ENCODE measurements at regions not wholly inside any gene's neighbourhood (a gene's known extent, or its start where the extent isn't known, plus 50 kb on each side); places are given as distances from the start of the nearest gene placed in this dataset.

GRCh38 chr2:3042601-3043585 lies 334.7 kb downstream of the EIPR1 start:
- no peak for DNase-seq (ENCODE audit: low read depth)

GRCh38 chr2:3041841-3042600 lies 335.6 kb downstream of the EIPR1 start:
- no peak overlapping the region for H3K4me3 ChIP-seq (ENCODE audit: low read depth, low read length)
- TF ChIP-seq, protein P1, sequence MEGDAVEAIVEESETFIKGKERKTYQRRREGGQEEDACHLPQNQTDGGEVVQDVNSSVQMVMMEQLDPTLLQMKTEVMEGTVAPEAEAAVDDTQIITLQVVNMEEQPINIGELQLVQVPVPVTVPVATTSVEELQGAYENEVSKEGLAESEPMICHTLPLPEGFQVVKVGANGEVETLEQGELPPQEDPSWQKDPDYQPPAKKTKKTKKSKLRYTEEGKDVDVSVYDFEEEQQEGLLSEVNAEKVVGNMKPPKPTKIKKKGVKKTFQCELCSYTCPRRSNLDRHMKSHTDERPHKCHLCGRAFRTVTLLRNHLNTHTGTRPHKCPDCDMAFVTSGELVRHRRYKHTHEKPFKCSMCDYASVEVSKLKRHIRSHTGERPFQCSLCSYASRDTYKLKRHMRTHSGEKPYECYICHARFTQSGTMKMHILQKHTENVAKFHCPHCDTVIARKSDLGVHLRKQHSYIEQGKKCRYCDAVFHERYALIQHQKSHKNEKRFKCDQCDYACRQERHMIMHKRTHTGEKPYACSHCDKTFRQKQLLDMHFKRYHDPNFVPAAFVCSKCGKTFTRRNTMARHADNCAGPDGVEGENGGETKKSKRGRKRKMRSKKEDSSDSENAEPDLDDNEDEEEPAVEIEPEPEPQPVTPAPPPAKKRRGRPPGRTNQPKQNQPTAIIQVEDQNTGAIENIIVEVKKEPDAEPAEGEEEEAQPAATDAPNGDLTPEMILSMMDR (conservative IDR thresholded peaks at IDR 0.05; ENCODE audit: low read depth, low read length): no peak
- peak; percentile 11 for DNase-seq (ENCODE audit: low read depth)

More at GRCh38 chr2:3042601-3043585, 334.7 kb downstream of the EIPR1 start:
- TF ChIP-seq, protein P1 (conservative IDR thresholded peaks at IDR 0.05; ENCODE audit: low read depth, low read length): no peak
- H3K4me3 ChIP-seq (ENCODE audit: low read depth, low read length): no peak overlapping the region

- no peak for DNase-seq (ENCODE audit: low read depth)
- TF ChIP-seq, protein P1 (conservative IDR thresholded peaks at IDR 0.05; ENCODE audit: low read depth, low read length): no peak
- H3K4me3 ChIP-seq (ENCODE audit: low read depth, low read length): no peak overlapping the region
Observed at GRCh38 chr2:3041246-3041645, 336.4 kb downstream of the EIPR1 start.

DNA sequence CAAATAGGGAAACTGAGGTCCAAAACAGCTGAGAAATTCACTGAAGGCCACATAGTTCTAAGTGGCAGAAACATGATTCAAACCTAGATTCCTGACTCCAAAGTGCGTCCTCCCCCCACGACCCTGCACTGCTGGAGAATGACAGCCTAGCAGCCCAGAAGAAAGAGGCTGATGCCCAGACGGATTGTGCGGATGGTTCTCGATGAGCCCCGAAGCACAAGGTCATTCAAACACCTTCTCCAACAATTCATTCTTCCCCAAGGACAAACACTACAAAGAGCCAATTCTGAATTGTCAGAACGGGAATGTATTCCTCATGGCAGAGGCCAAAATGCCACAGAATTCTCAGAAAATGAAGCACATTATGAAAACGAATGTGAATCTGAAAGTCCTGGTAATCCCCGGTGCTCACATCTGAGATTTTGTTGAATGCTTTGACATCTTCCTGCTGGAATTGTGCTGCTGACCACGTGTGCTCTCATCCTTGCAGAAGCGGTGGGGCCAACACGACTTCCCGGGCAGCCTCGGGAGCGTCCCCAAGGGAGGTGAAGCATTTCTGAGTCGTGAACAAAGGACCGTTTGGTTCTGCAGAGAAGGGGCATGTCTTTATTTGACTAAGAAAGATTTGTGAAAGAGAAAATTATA lies 337.0 kb downstream of the EIPR1 start:
- no peak overlapping the region for H3K4me3 ChIP-seq (ENCODE audit: low read depth, low read length)
- TF ChIP-seq, protein P1 (conservative IDR thresholded peaks at IDR 0.05; ENCODE audit: low read depth, low read length): no peak
- no peak for DNase-seq (ENCODE audit: low read depth)

GRCh38 chr2:3040066-3040428 lies 337.6 kb downstream of the EIPR1 start:
- TF ChIP-seq, protein P1 (conservative IDR thresholded peaks at IDR 0.05; ENCODE audit: low read depth, low read length): no peak
- no peak overlapping the region for H3K4me3 ChIP-seq (ENCODE audit: low read depth, low read length)
- DNase-seq (ENCODE audit: low read depth): no peak

- DNase-seq (ENCODE audit: low read depth): no peak
- TF ChIP-seq, protein P1 (conservative IDR thresholded peaks at IDR 0.05; ENCODE audit: low read depth, low read length): no peak
- H3K4me3 ChIP-seq (ENCODE audit: low read depth, low read length): no peak overlapping the region
Observed at GRCh38 chr2:3039188-3040065, 338.2 kb downstream of the EIPR1 start.

Measured in choroid plexus epithelial cell (primary cell).